Astrocyte (in vitro differentiated cells and primary cell): ENCODE measurements at regions not wholly inside any gene's neighbourhood (a gene's known extent, or its start where the extent isn't known, plus 50 kb on each side); places are given as distances from the start of the nearest gene placed in this dataset.
"Not testable (repeated sequence)": the region's sequence is repeated elsewhere in the genome, so short reads cannot be mapped to it uniquely, and the experiment has no call there.

Source experiments
- DNase-seq: peaks from one replicate; pipeline ENCODE4 v3.0.0-alpha.2; 2010; ENCODE audit warnings: low read depth
- FAIRE-seq: peaks from 2 replicates; lab custom pipeline; 2011; peaks lifted over from hg19 to GRCh38; lab: Jason Lieb, UNC
- H2AFZ ChIP-seq: 2 replicates; pipeline ENCODE4 v1.6.0; 2012; ENCODE audit warnings: low read depth, low read length, inconsistent platforms
- H3K27ac ChIP-seq: 2 replicates; pipeline ENCODE4 v1.5.1; 2011; ENCODE audit warnings: low read depth, low read length, inconsistent platforms
- H3K27me3 ChIP-seq: 2 replicates; pipeline ENCODE4 v1.6.0; 2011; ENCODE audit warnings: low read length, inconsistent platforms; ENCODE audit not compliant: insufficient read depth
- H3K36me3 ChIP-seq: 2 replicates; pipeline ENCODE4 v1.5.1; 2011; ENCODE audit warnings: low read length, inconsistent platforms; ENCODE audit not compliant: insufficient read depth
- H3K4me1 ChIP-seq: 2 replicates; pipeline ENCODE4 v1.5.1; 2011; ENCODE audit warnings: low read length, inconsistent platforms; ENCODE audit not compliant: insufficient read depth
- H3K4me2 ChIP-seq: 2 replicates; pipeline ENCODE4 v1.6.0; 2012; ENCODE audit warnings: low read length, inconsistent platforms
- H3K4me3 ChIP-seq: 2 replicates; pipeline ENCODE4 v1.5.1; 2011; ENCODE audit warnings: low read depth, mild to moderate bottlenecking, low read length, inconsistent platforms; ENCODE audit not compliant: insufficient read depth
- H3K79me2 ChIP-seq: 2 replicates; pipeline ENCODE4 v1.6.0; 2012; ENCODE audit warnings: mild to moderate bottlenecking, low read length, inconsistent platforms; ENCODE audit not compliant: insufficient read depth
- H3K9ac ChIP-seq: 2 replicates; pipeline ENCODE4 v1.6.0; 2012; ENCODE audit warnings: mild to moderate bottlenecking, low read length, inconsistent platforms
- H3K9me3 ChIP-seq: 2 replicates; pipeline ENCODE4 v1.5.1; 2012; ENCODE audit warnings: low read depth, mild to moderate bottlenecking, low read length, inconsistent platforms; ENCODE audit not compliant: insufficient read depth
- H4K20me1 ChIP-seq: 2 replicates; pipeline ENCODE4 v1.6.0; 2012; ENCODE audit warnings: low read length, inconsistent platforms; ENCODE audit not compliant: insufficient read depth
- H3K27ac Mint-ChIP-seq: one replicate; pipeline ENCODE4 v1.8.0; 2021; ENCODE audit warnings: mild to moderate bottlenecking, mixed read lengths; ENCODE audit not compliant: unreplicated experiment
- H3K27me3 Mint-ChIP-seq: one replicate; pipeline ENCODE4 v1.8.0; 2021; ENCODE audit warnings: low read depth, mixed read lengths; ENCODE audit not compliant: unreplicated experiment
- H3K36me3 Mint-ChIP-seq: one replicate; pipeline ENCODE4 v1.8.0; 2021; ENCODE audit warnings: low read depth, mixed read lengths; ENCODE audit not compliant: unreplicated experiment
- H3K4me1 Mint-ChIP-seq: one replicate; pipeline ENCODE4 v1.8.0; 2021; ENCODE audit warnings: low read depth, mixed read lengths; ENCODE audit not compliant: unreplicated experiment
- H3K4me3 Mint-ChIP-seq: one replicate; pipeline ENCODE4 v1.8.0; 2021; ENCODE audit warnings: mild to moderate bottlenecking, moderate library complexity, mixed read lengths; ENCODE audit not compliant: unreplicated experiment
- H3K9me3 Mint-ChIP-seq: one replicate; pipeline ENCODE4 v1.8.0; 2021; ENCODE audit warnings: mild to moderate bottlenecking, mixed read lengths; ENCODE audit not compliant: unreplicated experiment
- EZH2 ChIP-seq: IDR thresholded peaks from 2 replicates; pipeline ENCODE4 v1.6.1; 2012; ENCODE audit warnings: mild to moderate bottlenecking, low read length, inconsistent platforms; ENCODE audit not compliant: insufficient read depth
- TF ChIP-seq, protein P1 (sequence below): IDR thresholded peaks from 2 replicates; pipeline ENCODE4 v1.5.1; 2011; ENCODE audit warnings: low read depth, mild to moderate bottlenecking, inconsistent platforms, low read length, moderate library complexity; ENCODE audit not compliant: insufficient read depth

DNA sequence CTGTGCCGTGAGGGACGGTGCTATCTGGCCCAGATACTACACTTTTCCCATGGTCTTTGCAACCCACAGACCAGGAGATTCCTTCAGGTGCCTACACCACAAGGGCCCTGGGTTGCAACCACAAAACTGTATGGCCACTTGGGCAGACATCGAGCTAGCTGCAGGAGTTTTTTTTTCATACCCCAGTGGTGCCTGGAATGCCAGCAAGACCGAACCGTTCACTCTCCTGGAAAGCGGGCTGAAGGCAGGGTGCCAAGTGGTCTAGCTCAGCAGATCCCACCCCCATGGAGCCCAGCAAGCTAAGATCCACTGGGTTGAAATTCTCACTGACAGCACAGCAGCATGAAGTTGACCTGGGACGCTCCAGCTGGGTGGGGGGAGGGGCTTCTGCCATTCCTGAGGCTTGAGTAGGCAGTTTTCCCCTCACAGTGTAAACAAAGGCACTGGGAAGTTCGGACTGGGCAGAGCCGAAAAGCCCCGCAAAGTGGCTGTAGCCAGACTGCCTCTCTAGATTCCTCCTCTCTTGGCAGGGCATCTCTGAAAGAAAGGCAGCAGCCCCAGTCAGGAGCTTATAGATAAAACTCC is 638.9 kb downstream of the SLC16A7 start:
- peak; percentile 4 for DNase-seq
- H3K27ac Mint-ChIP-seq = peak overlapping the region; percentile 48
- H3K4me3 ChIP-seq, H3K9me3 Mint-ChIP-seq, FAIRE-seq, H3K4me1 ChIP-seq, H3K27ac ChIP-seq, H3K9me3 ChIP-seq, H3K36me3 Mint-ChIP-seq, H3K27me3 ChIP-seq, H3K27me3 Mint-ChIP-seq, H3K36me3 ChIP-seq, H2AFZ ChIP-seq, H3K4me3 Mint-ChIP-seq, H3K79me2 ChIP-seq, H3K9ac ChIP-seq, H4K20me1 ChIP-seq: not testable (repeated sequence)
- peaks cover 17% of the 10 kb centered on the region for H3K4me1 Mint-ChIP-seq
- peak overlapping the region; percentile 11 for H3K4me2 ChIP-seq

DNA sequence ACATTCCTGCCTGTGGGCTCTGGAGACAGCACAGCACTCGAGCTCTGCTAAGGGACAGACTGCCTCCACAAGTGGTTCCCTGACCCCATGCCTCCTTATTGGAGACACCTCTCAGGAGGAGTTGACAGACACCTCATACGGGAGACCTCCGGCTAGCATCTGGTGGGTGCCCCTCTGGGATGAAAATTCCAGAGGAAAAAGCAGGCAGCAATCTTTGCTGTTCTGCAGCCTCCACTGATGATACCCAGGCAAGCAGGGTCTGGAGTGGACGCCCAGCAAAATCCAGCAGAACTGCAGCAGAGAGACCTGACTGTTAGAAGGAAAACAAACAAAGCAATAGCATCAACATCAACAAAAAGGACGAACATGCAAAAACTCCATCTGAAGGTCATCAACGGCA is 639.4 kb downstream of the SLC16A7 start:
- Histone ChIP-seq H3K4me2 (no peak overlapping the region), H2AFZ (no peak overlapping the region), H3K27me3 (no peaks in the 10 kb centered on the region), H3K9ac (no peak overlapping the region), H3K27ac (no peak overlapping the region), H3K4me3 (no peak overlapping the region), H3K9me3 (no peaks in the 10 kb centered on the region), H3K79me2 (no peaks in the 10 kb centered on the region), H3K4me1 (no peaks in the 10 kb centered on the region), H3K36me3 (no peaks in the 10 kb centered on the region), H4K20me1 (no peaks in the 10 kb centered on the region)
- H3K4me1 Mint-ChIP-seq = peaks cover 14% of the 10 kb centered on the region
- H3K9me3 Mint-ChIP-seq = peaks cover 9% of the 10 kb centered on the region
- TF ChIP-seq, protein P1, sequence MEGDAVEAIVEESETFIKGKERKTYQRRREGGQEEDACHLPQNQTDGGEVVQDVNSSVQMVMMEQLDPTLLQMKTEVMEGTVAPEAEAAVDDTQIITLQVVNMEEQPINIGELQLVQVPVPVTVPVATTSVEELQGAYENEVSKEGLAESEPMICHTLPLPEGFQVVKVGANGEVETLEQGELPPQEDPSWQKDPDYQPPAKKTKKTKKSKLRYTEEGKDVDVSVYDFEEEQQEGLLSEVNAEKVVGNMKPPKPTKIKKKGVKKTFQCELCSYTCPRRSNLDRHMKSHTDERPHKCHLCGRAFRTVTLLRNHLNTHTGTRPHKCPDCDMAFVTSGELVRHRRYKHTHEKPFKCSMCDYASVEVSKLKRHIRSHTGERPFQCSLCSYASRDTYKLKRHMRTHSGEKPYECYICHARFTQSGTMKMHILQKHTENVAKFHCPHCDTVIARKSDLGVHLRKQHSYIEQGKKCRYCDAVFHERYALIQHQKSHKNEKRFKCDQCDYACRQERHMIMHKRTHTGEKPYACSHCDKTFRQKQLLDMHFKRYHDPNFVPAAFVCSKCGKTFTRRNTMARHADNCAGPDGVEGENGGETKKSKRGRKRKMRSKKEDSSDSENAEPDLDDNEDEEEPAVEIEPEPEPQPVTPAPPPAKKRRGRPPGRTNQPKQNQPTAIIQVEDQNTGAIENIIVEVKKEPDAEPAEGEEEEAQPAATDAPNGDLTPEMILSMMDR = no peak
- FAIRE-seq (no peak), DNase-seq (no peak)
- H3K36me3 Mint-ChIP-seq = no peaks in the 10 kb centered on the region
- no peaks in the 10 kb centered on the region for H3K27me3 Mint-ChIP-seq
- peak overlapping the region; percentile 48 for H3K27ac Mint-ChIP-seq
- no peak overlapping the region for H3K4me3 Mint-ChIP-seq

DNA sequence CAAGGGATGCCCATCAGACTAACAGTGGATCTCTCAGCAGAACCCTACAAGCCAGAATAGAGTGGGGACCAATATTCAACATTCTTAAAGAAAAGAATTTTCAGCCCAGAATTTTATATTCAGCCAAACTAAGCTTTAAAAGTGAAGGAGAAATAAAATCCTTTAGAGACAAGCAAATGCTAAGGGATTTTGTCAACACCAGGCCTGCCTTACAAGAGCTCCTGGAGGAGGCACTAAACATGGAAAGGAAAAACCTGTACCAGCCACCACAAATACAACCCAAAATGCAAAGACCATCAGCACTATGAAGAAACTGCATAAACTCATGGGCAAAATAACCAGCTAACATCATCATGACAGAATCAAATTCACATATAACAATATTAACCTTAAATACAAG is 640.6 kb downstream of the SLC16A7 start:
- H3K9me3 ChIP-seq, H3K27me3 Mint-ChIP-seq, H3K27ac Mint-ChIP-seq, H3K36me3 Mint-ChIP-seq, H3K79me2 ChIP-seq, H3K36me3 ChIP-seq, H3K4me1 Mint-ChIP-seq, H3K27me3 ChIP-seq, FAIRE-seq, H2AFZ ChIP-seq, H4K20me1 ChIP-seq, DNase-seq, H3K4me3 ChIP-seq, H3K4me1 ChIP-seq, H3K4me3 Mint-ChIP-seq, H3K9me3 Mint-ChIP-seq, H3K4me2 ChIP-seq, H3K9ac ChIP-seq, H3K27ac ChIP-seq: not testable (repeated sequence)

DNA sequence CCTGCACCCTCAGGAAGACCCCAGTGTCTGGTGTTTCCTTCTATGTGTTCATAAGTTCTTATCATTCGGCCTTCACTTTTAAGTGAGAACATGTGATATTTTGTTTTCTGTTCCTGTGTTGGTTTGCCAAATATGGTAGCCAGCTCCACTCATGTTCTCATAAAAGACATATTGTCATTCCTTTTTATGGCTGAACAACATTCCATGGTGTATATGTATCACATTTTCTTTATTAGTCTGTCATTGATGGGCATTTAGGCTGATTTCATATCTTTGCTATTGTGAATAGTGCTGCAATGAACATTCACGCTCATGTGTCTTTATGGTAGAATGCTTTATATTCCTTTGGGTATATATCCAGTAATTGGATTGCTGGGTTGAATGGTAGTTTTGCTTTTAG is 645.1 kb downstream of the SLC16A7 start:
- no peak overlapping the region for H2AFZ ChIP-seq
- FAIRE-seq (no peak), DNase-seq (no peak)
- H3K36me3 ChIP-seq = no peaks in the 10 kb centered on the region
- no peaks in the 10 kb centered on the region for H4K20me1 ChIP-seq
- Mint-ChIP-seq H3K4me1 (no peaks in the 10 kb centered on the region), H3K27ac (no peak overlapping the region), H3K4me3 (no peak overlapping the region), H3K9me3 (peaks cover 7% of the 10 kb centered on the region), H3K27me3 (no peaks in the 10 kb centered on the region), H3K36me3 (no peaks in the 10 kb centered on the region)
- no peak overlapping the region for H3K4me2 ChIP-seq
- no peaks in the 10 kb centered on the region for H3K27me3 ChIP-seq
- no peak overlapping the region for H3K4me3 ChIP-seq
- H3K79me2 ChIP-seq = no peaks in the 10 kb centered on the region
- TF ChIP-seq, protein P1 = no peak
- TF ChIP-seq EZH2 = no peak
- H3K27ac ChIP-seq = no peak overlapping the region
- H3K9me3 ChIP-seq = no peaks in the 10 kb centered on the region
- no peaks in the 10 kb centered on the region for H3K4me1 ChIP-seq
- H3K9ac ChIP-seq = no peak overlapping the region
